MM.1S (cell line): ENCODE measurements at regions not wholly inside any gene's neighbourhood (a gene's known extent, or its start where the extent isn't known, plus 50 kb on each side); places are given as distances from the start of the nearest gene placed in this dataset.

Source experiments
- DNase-seq: peaks from one replicate; pipeline ENCODE4 v3.0.0-alpha.2; 2015
- H2AFZ ChIP-seq: fragments of 300-600 bp; sonication (generic); 2 replicates; pipeline ENCODE4 v1.6.0; 2016; ENCODE audit warnings: antibody characterized with exemption, low read length
- H3F3A ChIP-seq: fragments of 300-600 bp; sonication (generic); 2 replicates; pipeline ENCODE4 v1.6.1; 2016; ENCODE audit warnings: mild to moderate bottlenecking, antibody characterized with exemption, low read length, moderate library complexity, mixed read lengths; ENCODE audit not compliant: insufficient read depth
- H3K27ac ChIP-seq: fragments of 300-600 bp; sonication (generic); 2 replicates; pipeline ENCODE4 v1.5.1; 2016; ENCODE audit warnings: mild to moderate bottlenecking, low read length
- H3K27me3 ChIP-seq: fragments of 300-600 bp; sonication (generic); replicated peaks from 2 replicates; pipeline ENCODE4 v1.6.0; 2016; ENCODE audit warnings: low read length; ENCODE audit not compliant: insufficient read depth
- H3K36me3 ChIP-seq: fragments of 300-600 bp; sonication (generic); replicated peaks from 2 replicates; pipeline ENCODE4 v1.6.1; 2016; ENCODE audit warnings: mild to moderate bottlenecking, low read length, mixed read lengths; ENCODE audit not compliant: insufficient read depth
- H3K4me1 ChIP-seq: fragments of 300-600 bp; sonication (generic); 2 replicates; pipeline ENCODE4 v1.6.1; 2016; ENCODE audit warnings: low read length, mixed read lengths
- H3K4me2 ChIP-seq: fragments of 300-600 bp; sonication (generic); 2 replicates; pipeline ENCODE4 v1.6.0; 2016; ENCODE audit warnings: low read depth, low read length
- H3K4me3 ChIP-seq: fragments of 300-600 bp; sonication (generic); 2 replicates; pipeline ENCODE4 v1.5.1; 2016; ENCODE audit warnings: low read length, mixed read lengths
- H3K79me2 ChIP-seq: fragments of 300-600 bp; sonication (generic); 2 replicates; pipeline ENCODE4 v1.6.1; 2016; ENCODE audit warnings: mixed run types, low read length, mixed read lengths
- H3K9ac ChIP-seq: fragments of 300-600 bp; sonication (generic); 2 replicates; pipeline ENCODE4 v1.6.1; 2016; ENCODE audit warnings: low read length, mixed read lengths
- H3K9me2 ChIP-seq: fragments of 300-600 bp; sonication (generic); replicated peaks from 2 replicates; pipeline ENCODE4 v1.6.1; 2016; ENCODE audit warnings: mild to moderate bottlenecking, low read length, mixed read lengths; ENCODE audit not compliant: insufficient read depth
- H3K9me3 ChIP-seq: fragments of 300-600 bp; sonication (generic); replicated peaks from 2 replicates; pipeline ENCODE4 v1.6.1; 2016; ENCODE audit warnings: mild to moderate bottlenecking, low read length, mixed read lengths; ENCODE audit not compliant: insufficient read depth
- H4K20me1 ChIP-seq: fragments of 300-600 bp; sonication (generic); 2 replicates; pipeline ENCODE4 v1.6.1; 2016; ENCODE audit warnings: mild to moderate bottlenecking, low read length, moderate library complexity, mixed read lengths; ENCODE audit not compliant: insufficient read depth
- CTCF ChIP-seq: fragments of 300-600 bp; sonication (generic); IDR thresholded peaks from 2 replicates; pipeline ENCODE4 v1.5.1; 2016; ENCODE audit warnings: antibody characterized with exemption, low read length, mixed read lengths
- EZH2 ChIP-seq: fragments of 300-600 bp; sonication (generic); optimal IDR thresholded peaks from 2 replicates; pipeline ENCODE3; 2017; ENCODE audit warnings: low read depth, mild to moderate bottlenecking, antibody characterized with exemption, low read length, mixed read lengths
- EZH2phosphoT487 ChIP-seq: fragments of 300-600 bp; sonication (generic); IDR thresholded peaks from 2 replicates; pipeline ENCODE4 v1.6.1; 2018; ENCODE audit warnings: antibody characterized with exemption, low read length

- Histone ChIP-seq H3K27ac (no peak overlapping the region), H3K9me2 (no peaks in the 10 kb centered on the region), H2AFZ (no peak overlapping the region), H3K27me3 (no peaks in the 10 kb centered on the region), H3K9me3 (no peaks in the 10 kb centered on the region), H3K4me3 (no peak overlapping the region), H3K9ac (no peak overlapping the region), H3K4me2 (no peak overlapping the region), H3F3A (no peaks in the 10 kb centered on the region), H3K4me1 (no peaks in the 10 kb centered on the region), H4K20me1 (no peaks in the 10 kb centered on the region), H3K79me2 (no peaks in the 10 kb centered on the region), H3K36me3 (no peaks in the 10 kb centered on the region)
- DNase-seq = no peak
- no peak for TF ChIP-seq CTCF
- TF ChIP-seq EZH2 = no peak
- no peak for TF ChIP-seq EZH2phosphoT487
Observed at GRCh38 chr2:21194147-21194546, 70.4 kb downstream of the TDRD15 start.

- no peak overlapping the region for H2AFZ ChIP-seq
- no peaks in the 10 kb centered on the region for H3K79me2 ChIP-seq
- no peak overlapping the region for H3K4me2 ChIP-seq
- no peaks in the 10 kb centered on the region for H3K9me3 ChIP-seq
- H3K9ac ChIP-seq = no peak overlapping the region
- no peaks in the 10 kb centered on the region for H3K27me3 ChIP-seq
- H3K9me2 ChIP-seq = no peaks in the 10 kb centered on the region
- H3K27ac ChIP-seq = no peak overlapping the region
- no peak overlapping the region for H3K4me3 ChIP-seq
- no peaks in the 10 kb centered on the region for H3K4me1 ChIP-seq
- TF ChIP-seq EZH2phosphoT487 (no peak), CTCF (no peak), EZH2 (no peak)
- H3K36me3 ChIP-seq = no peaks in the 10 kb centered on the region
- no peaks in the 10 kb centered on the region for H3F3A ChIP-seq
- no peaks in the 10 kb centered on the region for H4K20me1 ChIP-seq
- no peak for DNase-seq
Observed at GRCh38 chr2:21194858-21195271, 71.1 kb downstream of the TDRD15 start.

- no peak for DNase-seq
- no peaks in the 10 kb centered on the region for H3K36me3 ChIP-seq
- no peaks in the 10 kb centered on the region for H4K20me1 ChIP-seq
- no peak overlapping the region for H3K9ac ChIP-seq
- no peaks in the 10 kb centered on the region for H3F3A ChIP-seq
- no peaks in the 10 kb centered on the region for H3K27me3 ChIP-seq
- no peaks in the 10 kb centered on the region for H3K4me1 ChIP-seq
- H2AFZ ChIP-seq = no peak overlapping the region
- TF ChIP-seq EZH2phosphoT487 (no peak), CTCF (no peak), EZH2 (no peak)
- no peaks in the 10 kb centered on the region for H3K79me2 ChIP-seq
- no peak overlapping the region for H3K27ac ChIP-seq
- no peak overlapping the region for H3K4me2 ChIP-seq
- H3K9me3 ChIP-seq = no peaks in the 10 kb centered on the region
- H3K9me2 ChIP-seq = no peaks in the 10 kb centered on the region
- no peak overlapping the region for H3K4me3 ChIP-seq
Observed at GRCh38 chr2:21195326-21195725, 71.6 kb downstream of the TDRD15 start.
